HL-60 (cell line): ENCODE measurements at regions not wholly inside any gene's neighbourhood (a gene's known extent, or its start where the extent isn't known, plus 50 kb on each side); places are given as distances from the start of the nearest gene placed in this dataset.

Experiments used
- DNase-seq, 2 experiments: peaks; one replicate each; pipeline ENCODE4 v3.0.0-alpha.2; 2010 to 2020; ENCODE audit warnings: low read depth in 1 of 2, low spot score in 1 of 2
- H3K27ac ChIP-seq: fragments of 250-450 bp; sonication (Bioruptor Pico); replicated peaks from 2 replicates; pipeline ENCODE4 v1.5.1; 2020; ENCODE audit warnings: mild to moderate bottlenecking, moderate library complexity
- H3K27me3 ChIP-seq: fragments of 250-450 bp; sonication (Bioruptor Pico); 2 replicates; pipeline ENCODE4 v1.5.1; 2021; ENCODE audit warnings: mild to moderate bottlenecking, moderate library complexity; ENCODE audit not compliant: insufficient read depth, poor library complexity, severe bottlenecking
- H3K4me3 ChIP-seq: replicated peaks from 2 replicates; pipeline ENCODE4 v1.5.1; 2011; ENCODE audit warnings: mild to moderate bottlenecking, control low read depth, low read length; ENCODE audit not compliant: insufficient read depth
- GABPA ChIP-seq: IDR thresholded peaks from 2 replicates; pipeline ENCODE4 v1.6.1; 2012; ENCODE audit warnings: low read depth
- POLR2AphosphoS5 ChIP-seq: IDR thresholded peaks from 2 replicates; pipeline ENCODE4 v1.6.1; 2012; ENCODE audit warnings: low read depth
- REST ChIP-seq: IDR thresholded peaks from 2 replicates; pipeline ENCODE4 v1.6.1; 2012; ENCODE audit warnings: low read depth; ENCODE audit not compliant: insufficient replicate concordance
- SPI1 ChIP-seq: IDR thresholded peaks from 2 replicates; pipeline ENCODE4 v1.6.1; 2012; ENCODE audit warnings: low read depth, mild to moderate bottlenecking, borderline replicate concordance
- TF ChIP-seq, protein P1 (sequence below): IDR thresholded peaks from one replicate; pipeline ENCODE4 v1.5.1; 2011; ENCODE audit warnings: low read length, control low read depth, inconsistent platforms; ENCODE audit not compliant: insufficient read depth

DNA sequence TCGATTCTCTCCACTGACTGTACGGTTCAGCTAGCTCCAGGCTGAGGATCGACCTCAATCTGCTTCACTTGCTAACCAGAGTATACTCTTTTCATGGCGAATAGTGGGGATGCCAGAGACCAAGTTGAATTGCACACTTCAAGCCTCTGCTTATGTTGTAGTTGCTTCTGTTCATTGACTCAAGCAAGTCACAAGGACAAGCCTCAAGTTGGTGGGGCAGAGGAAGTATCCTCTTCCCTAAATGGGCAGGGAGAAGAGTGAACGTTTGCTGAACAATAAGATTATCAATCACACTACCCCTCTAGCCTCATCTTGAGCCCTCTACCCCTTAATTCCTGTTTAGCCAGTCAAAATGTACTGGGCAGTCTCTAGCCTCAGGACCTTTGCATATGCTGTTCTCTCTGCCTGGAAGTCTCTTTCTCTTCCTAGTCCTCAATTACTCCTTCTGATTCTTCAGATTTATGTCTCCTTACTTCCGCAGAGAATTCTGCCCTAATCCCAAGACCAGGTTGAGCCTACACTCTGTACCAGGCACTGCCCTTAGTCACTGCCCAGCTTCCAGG is 390.4 kb upstream of the PROK2 start:
- no peaks in the 10 kb centered on the region for H3K27me3 ChIP-seq
- DNase-seq, result peak in 1 of 2 experiments; percentile 28
- H3K4me3 ChIP-seq, result no peak overlapping the region
- TF ChIP-seq POLR2AphosphoS5 (no peak), SPI1 (peak; percentile 49; the same call in 1 of the 2 replicates)
- no peak overlapping the region for H3K27ac ChIP-seq

DNA sequence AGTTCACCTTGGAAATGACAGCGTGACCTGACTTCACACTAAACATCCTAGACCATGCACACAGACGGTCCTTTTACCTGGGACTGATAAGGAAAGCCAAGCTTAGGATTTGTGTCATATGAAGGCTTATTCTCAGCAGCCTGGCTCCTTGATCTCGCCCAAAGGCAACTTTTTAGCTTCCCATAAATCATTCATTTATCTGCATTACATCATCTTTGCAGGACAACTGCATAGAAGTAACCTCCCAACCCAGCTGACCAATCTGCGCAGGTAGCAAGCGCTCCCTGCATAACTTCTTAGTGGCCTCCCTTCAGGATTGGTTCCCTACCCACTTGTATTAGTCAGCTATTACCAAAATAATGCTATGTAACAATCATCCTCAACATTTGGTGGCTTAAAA is 389.9 kb upstream of the PROK2 start:
- Histone ChIP-seq H3K4me3 (no peak overlapping the region), H3K27me3 (no peaks in the 10 kb centered on the region), H3K27ac (no peak overlapping the region)
- DNase-seq, result no peak
- TF ChIP-seq REST, result no peak
- TF ChIP-seq SPI1, result no peak
- TF ChIP-seq GABPA, result no peak
- TF ChIP-seq, protein P1, sequence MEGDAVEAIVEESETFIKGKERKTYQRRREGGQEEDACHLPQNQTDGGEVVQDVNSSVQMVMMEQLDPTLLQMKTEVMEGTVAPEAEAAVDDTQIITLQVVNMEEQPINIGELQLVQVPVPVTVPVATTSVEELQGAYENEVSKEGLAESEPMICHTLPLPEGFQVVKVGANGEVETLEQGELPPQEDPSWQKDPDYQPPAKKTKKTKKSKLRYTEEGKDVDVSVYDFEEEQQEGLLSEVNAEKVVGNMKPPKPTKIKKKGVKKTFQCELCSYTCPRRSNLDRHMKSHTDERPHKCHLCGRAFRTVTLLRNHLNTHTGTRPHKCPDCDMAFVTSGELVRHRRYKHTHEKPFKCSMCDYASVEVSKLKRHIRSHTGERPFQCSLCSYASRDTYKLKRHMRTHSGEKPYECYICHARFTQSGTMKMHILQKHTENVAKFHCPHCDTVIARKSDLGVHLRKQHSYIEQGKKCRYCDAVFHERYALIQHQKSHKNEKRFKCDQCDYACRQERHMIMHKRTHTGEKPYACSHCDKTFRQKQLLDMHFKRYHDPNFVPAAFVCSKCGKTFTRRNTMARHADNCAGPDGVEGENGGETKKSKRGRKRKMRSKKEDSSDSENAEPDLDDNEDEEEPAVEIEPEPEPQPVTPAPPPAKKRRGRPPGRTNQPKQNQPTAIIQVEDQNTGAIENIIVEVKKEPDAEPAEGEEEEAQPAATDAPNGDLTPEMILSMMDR, result no peak
- TF ChIP-seq POLR2AphosphoS5, result no peak

DNA sequence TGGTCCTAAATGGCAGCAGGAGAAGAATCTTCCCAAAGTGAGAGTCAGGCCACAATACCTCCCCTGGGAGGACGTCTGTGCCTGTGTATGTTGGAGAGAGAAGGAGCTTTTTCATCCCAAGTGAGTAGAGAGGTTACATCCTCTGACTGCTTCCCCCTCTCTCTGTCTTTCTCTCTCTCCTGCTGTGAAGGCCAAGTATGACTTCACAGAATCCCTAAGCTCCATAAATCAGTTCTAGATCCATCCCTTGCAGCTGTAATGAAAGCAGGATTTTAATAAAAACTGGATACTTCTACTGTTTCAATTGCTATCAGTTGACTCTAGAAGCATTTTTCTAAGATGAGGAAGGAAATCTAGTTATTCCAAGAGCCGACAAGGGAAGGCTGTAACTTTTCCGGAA is 389.1 kb upstream of the PROK2 start:
- DNase-seq, result no peak
- Histone ChIP-seq H3K4me3 (no peak overlapping the region), H3K27me3 (no peaks in the 10 kb centered on the region), H3K27ac (no peak overlapping the region)
- TF ChIP-seq POLR2AphosphoS5, result no peak
- TF ChIP-seq REST, result no peak
- no peak for TF ChIP-seq SPI1
- TF ChIP-seq, protein P1, result no peak
- TF ChIP-seq GABPA, result no peak

DNA sequence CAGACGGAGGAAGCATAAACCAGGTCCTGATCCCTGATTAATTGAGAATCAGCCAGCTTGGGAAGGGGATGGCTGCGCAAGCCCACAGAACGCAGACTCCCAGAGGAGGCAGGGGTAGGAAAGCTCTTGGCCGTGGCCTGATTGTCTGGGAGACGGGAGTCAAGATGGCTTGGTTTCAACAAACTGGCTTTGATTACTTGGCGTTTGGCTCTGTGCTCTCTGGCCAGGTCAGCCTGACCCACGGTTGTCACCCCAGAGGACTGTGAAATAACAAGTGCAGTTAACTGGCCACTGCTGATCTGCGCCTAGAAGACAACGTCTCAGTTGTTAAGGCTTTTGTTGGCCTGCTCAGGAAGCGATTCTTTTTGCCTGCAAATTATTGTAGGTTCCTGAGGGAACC is 387.0 kb upstream of the PROK2 start:
- Histone ChIP-seq H3K4me3 (no peak overlapping the region), H3K27ac (no peak overlapping the region), H3K27me3 (no peaks in the 10 kb centered on the region)
- TF ChIP-seq, protein P1, result no peak
- TF ChIP-seq POLR2AphosphoS5 (no peak), SPI1 (no peak), GABPA (no peak), REST (no peak)
- DNase-seq, result no peak
